Neural crest cell (in vitro differentiated cells): ENCODE measurements at regions not wholly inside any gene's neighbourhood (a gene's known extent, or its start where the extent isn't known, plus 50 kb on each side); places are given as distances from the start of the nearest gene placed in this dataset.

Experiments used
- DNase-seq: peaks from one replicate; pipeline ENCODE4 v3.0.0; 2021; ENCODE audit warnings: low read depth, mixed read lengths, low spot score
- H3K27ac Mint-ChIP-seq: one replicate; pipeline ENCODE4 v1.8.0; 2021; ENCODE audit warnings: mild to moderate bottlenecking, mixed read lengths; ENCODE audit not compliant: unreplicated experiment
- H3K27me3 Mint-ChIP-seq: 2 replicates; pipeline ENCODE4 v1.8.0; 2021; ENCODE audit warnings: low read depth, mild to moderate bottlenecking, mixed read lengths
- H3K36me3 Mint-ChIP-seq: 2 replicates; pipeline ENCODE4 v1.8.0; 2021; ENCODE audit warnings: low read depth, mild to moderate bottlenecking, mixed read lengths
- H3K4me1 Mint-ChIP-seq: 2 replicates; pipeline ENCODE4 v1.8.0; 2021; ENCODE audit warnings: mixed read lengths
- H3K4me3 Mint-ChIP-seq: one replicate; pipeline ENCODE4 v1.8.0; 2021; ENCODE audit warnings: mild to moderate bottlenecking, mixed read lengths
- H3K9me3 Mint-ChIP-seq: 2 replicates; pipeline ENCODE4 v1.8.0; 2021; ENCODE audit warnings: mixed read lengths
- TF ChIP-seq, protein P1 (sequence below): fragments of 200-600 bp; sonication (generic); conservative IDR thresholded peaks from 2 replicates; pipeline ENCODE4 v1.5.0; 2021; ENCODE audit warnings: antibody characterized with exemption, mild to moderate bottlenecking

DNA sequence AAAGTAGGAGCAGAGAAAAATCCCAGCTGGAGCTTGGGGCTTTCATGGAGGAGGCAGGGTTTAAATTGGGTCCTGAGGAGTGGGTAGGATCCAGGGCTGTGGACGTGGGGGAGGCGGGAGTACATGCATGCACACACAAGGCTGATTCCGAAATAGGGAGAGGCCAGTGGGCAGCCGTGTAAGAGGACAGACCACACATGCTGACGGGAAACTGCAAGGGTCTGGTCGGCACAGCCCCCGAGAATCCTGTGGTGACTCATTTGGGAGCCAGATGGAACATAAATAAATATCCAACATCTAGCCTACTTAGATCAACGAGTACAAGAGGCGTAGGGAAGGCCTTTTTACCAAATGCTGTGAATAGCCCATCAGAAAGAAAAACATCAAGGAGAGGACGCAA, 216.3 kb upstream of the ZNF507 start:
- TF ChIP-seq, protein P1, sequence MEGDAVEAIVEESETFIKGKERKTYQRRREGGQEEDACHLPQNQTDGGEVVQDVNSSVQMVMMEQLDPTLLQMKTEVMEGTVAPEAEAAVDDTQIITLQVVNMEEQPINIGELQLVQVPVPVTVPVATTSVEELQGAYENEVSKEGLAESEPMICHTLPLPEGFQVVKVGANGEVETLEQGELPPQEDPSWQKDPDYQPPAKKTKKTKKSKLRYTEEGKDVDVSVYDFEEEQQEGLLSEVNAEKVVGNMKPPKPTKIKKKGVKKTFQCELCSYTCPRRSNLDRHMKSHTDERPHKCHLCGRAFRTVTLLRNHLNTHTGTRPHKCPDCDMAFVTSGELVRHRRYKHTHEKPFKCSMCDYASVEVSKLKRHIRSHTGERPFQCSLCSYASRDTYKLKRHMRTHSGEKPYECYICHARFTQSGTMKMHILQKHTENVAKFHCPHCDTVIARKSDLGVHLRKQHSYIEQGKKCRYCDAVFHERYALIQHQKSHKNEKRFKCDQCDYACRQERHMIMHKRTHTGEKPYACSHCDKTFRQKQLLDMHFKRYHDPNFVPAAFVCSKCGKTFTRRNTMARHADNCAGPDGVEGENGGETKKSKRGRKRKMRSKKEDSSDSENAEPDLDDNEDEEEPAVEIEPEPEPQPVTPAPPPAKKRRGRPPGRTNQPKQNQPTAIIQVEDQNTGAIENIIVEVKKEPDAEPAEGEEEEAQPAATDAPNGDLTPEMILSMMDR: no peak
- no peak overlapping the region for H3K27ac Mint-ChIP-seq
- H3K4me3 Mint-ChIP-seq: no peak overlapping the region
- no peak for DNase-seq
- H3K4me1 Mint-ChIP-seq: no peaks in the 10 kb centered on the region
- H3K36me3 Mint-ChIP-seq: no peaks in the 10 kb centered on the region
- no peaks in the 10 kb centered on the region for H3K27me3 Mint-ChIP-seq
- H3K9me3 Mint-ChIP-seq: no peaks in the 10 kb centered on the region

DNA sequence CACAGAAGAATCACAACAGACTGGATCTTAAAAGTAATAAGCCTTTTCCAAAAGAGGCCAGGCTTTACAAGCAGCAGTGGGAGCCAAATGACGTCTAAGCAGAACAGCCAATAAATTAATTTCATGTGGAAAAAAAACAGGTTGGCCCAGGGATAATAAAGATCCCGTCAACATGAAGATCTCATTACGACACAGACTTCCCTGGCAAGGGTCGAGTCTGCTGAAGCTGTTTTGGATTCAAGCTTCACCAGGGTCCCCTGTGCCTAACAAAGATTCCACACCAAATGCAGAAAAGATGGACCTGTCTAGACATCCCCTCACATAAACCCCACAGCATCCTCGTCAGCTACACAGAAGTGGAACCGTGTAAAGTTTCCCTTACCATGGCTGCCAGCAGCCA, 215.1 kb upstream of the ZNF507 start:
- Mint-ChIP-seq H3K36me3 (no peaks in the 10 kb centered on the region), H3K9me3 (no peaks in the 10 kb centered on the region), H3K27ac (no peak overlapping the region), H3K4me1 (no peaks in the 10 kb centered on the region), H3K4me3 (no peak overlapping the region), H3K27me3 (no peaks in the 10 kb centered on the region)
- DNase-seq: no peak
- TF ChIP-seq, protein P1: no peak

DNA sequence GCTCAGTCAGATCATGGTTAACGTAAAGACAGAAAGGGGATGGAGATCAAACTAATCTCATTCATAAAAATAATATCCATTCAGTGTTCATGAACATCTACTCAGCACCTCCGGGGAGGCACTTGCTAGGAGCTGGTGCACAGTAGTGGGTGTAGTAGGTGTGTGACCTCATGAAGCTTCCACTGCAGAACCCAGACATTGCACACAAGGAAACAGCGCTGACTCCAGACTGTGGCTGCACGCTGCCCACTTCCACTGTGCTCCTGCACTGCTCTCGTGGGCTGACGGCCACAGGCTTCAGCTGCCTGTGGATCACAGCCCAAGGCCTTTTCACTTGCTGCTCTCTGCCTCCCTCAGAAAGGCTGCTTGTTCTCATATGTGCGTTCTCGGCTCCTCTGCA, 214.4 kb upstream of the ZNF507 start:
- Mint-ChIP-seq H3K4me3 (no peak overlapping the region), H3K27ac (no peak overlapping the region), H3K9me3 (no peaks in the 10 kb centered on the region), H3K4me1 (no peaks in the 10 kb centered on the region), H3K36me3 (no peaks in the 10 kb centered on the region), H3K27me3 (peaks cover 2% of the 10 kb centered on the region)
- DNase-seq: no peak
- TF ChIP-seq, protein P1: no peak

DNA sequence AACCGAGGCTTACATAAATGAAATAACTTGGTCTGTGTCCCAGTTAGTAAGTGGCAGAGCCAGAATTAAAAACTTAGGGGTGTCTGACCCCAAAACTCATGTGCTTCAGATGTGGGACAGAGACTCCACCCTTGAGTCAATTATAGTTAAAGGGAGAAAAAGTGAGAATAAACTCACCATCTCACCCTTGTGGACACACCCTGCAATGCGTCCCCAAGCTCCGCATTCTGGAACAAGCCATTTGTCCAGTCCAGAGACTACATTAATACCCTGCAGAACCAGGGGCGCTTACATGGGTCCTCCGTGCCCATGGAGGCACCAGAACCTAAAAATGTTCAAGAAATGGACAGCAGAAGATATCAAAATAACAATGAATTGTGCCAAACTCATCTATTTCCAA, 207.0 kb upstream of the ZNF507 start:
- no peaks in the 10 kb centered on the region for H3K9me3 Mint-ChIP-seq
- H3K27ac Mint-ChIP-seq: no peak overlapping the region
- H3K4me1 Mint-ChIP-seq: no peaks in the 10 kb centered on the region
- TF ChIP-seq, protein P1: no peak
- H3K36me3 Mint-ChIP-seq: no peaks in the 10 kb centered on the region
- H3K4me3 Mint-ChIP-seq: no peak overlapping the region
- H3K27me3 Mint-ChIP-seq: peaks cover 8% of the 10 kb centered on the region
- no peak for DNase-seq

DNA sequence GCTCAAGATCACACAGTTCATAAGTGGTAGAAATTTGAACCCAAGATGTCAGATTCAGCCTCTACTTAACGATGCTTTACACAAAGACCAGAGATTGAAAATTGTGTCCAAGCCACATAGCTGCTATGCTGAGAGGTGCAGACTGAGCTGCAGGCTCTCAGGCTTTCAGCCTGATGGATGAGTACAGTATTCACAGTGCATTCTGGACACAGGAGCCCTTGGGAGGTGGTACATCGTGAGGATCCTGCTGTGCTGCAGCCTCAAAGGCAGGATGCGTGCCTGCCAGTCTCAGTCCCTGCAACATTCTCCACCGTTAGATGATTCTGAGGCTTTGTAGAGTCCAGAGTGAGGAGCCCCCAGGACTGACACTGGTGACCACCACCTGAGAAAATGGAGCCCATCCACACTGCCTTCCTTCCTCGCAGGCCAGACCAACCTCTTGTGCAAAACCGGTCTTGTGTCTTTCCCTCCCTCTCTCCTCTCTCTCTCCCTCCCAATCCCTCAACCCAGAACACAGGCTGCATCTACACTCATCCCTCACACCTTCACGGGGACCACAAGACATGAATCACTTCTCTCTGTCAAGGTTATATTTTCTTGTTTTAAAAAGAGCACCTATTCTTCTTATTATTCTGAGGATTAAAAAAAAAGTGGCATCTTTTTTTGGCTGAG, 203.4 kb upstream of the ZNF507 start:
- Mint-ChIP-seq H3K4me3 (no peak overlapping the region), H3K27me3 (peaks cover 4% of the 10 kb centered on the region), H3K9me3 (peaks cover 8% of the 10 kb centered on the region), H3K36me3 (no peaks in the 10 kb centered on the region), H3K27ac (no peak overlapping the region), H3K4me1 (no peaks in the 10 kb centered on the region)
- DNase-seq: no peak
- TF ChIP-seq, protein P1: no peak
